ENCODE measurements at regions not wholly inside any gene's neighbourhood (a gene's known extent, or its start where the extent isn't known, plus 50 kb on each side); places are given as distances from the start of the nearest gene placed in this dataset.
A peak's percentile ranks its signal among the peaks of the same experiment; 100 is the strongest.

GRCh38 chr2:216320852-216321251 lies 51.4 kb downstream of the MARCHF4 start:
- DNase-seq: no peak

- DNase-seq: no peak
These were observed 52.5 kb downstream of the MARCHF4 start for GRCh38 chr2:216319771-216320170.

GRCh38 chr2:216318521-216318874 lies 53.8 kb downstream of the MARCHF4 start:
- DNase-seq: no peak

- DNase-seq: no peak
These were observed 54.3 kb downstream of the MARCHF4 start for GRCh38 chr2:216317831-216318520.

- no peak for DNase-seq
These were observed 55.5 kb downstream of the MARCHF4 start for GRCh38 chr2:216316743-216317142.

- no peak for DNase-seq
These were observed 56.3 kb downstream of the MARCHF4 start for GRCh38 chr2:216315802-216316603.

GRCh38 chr2:216312441-216312840 lies 59.8 kb downstream of the MARCHF4 start:
- no peak for DNase-seq

GRCh38 chr2:216308576-216308975 lies 63.7 kb downstream of the MARCHF4 start:
- peak; percentile 60 for DNase-seq

GRCh38 chr2:216307496-216307895 lies 64.8 kb downstream of the MARCHF4 start:
- no peak for DNase-seq

- DNase-seq: no peak
These were observed 65.4 kb downstream of the MARCHF4 start for GRCh38 chr2:216306868-216307267.

GRCh38 chr2:216305574-216305973 lies 66.7 kb downstream of the MARCHF4 start:
- DNase-seq: no peak

- DNase-seq: no peak
These were observed 69.2 kb downstream of the MARCHF4 start for GRCh38 chr2:216302981-216303676.

GRCh38 chr2:216300906-216301305 lies 71.4 kb downstream of the MARCHF4 start:
- DNase-seq: no peak

GRCh38 chr2:216299588-216299987 lies 72.7 kb downstream of the MARCHF4 start:
- no peak for DNase-seq

GRCh38 chr2:216298719-216299495 lies 73.4 kb downstream of the MARCHF4 start:
- no peak for DNase-seq

- no peak for DNase-seq
These were observed 75.4 kb downstream of the MARCHF4 start for GRCh38 chr2:216296856-216297255.

GRCh38 chr2:216294305-216294704 lies 78.0 kb downstream of the MARCHF4 start:
- DNase-seq: no peak

GRCh38 chr2:216293883-216294282 lies 78.4 kb downstream of the MARCHF4 start:
- DNase-seq: no peak

- DNase-seq: no peak
These were observed 79.4 kb downstream of the MARCHF4 start for GRCh38 chr2:216292886-216293301.

- DNase-seq: no peak
These were observed 79.8 kb downstream of the MARCHF4 start for GRCh38 chr2:216292475-216292874.

GRCh38 chr2:216289470-216289869 lies 82.8 kb downstream of the MARCHF4 start:
- no peak for DNase-seq

GRCh38 chr2:216287251-216287650 lies 85.0 kb downstream of the MARCHF4 start:
- peak; percentile 8 for DNase-seq

- no peak for DNase-seq
These were observed 85.6 kb downstream of the MARCHF4 start for GRCh38 chr2:216286616-216287231.

All from NCI-H510A (cell line).